Loucy (cell line): ENCODE measurements at regions not wholly inside any gene's neighbourhood (a gene's known extent, or its start where the extent isn't known, plus 50 kb on each side); places are given as distances from the start of the nearest gene placed in this dataset.

Experiments
- CTCF ChIP-seq: fragments of 200-600 bp; sonication (generic); conservative IDR thresholded peaks from 2 replicates; pipeline ENCODE4 v1.5.1; 2014; ENCODE audit warnings: mild to moderate bottlenecking, antibody characterized with exemption, low read length
- EZH2phosphoT487 ChIP-seq: fragments of 200-600 bp; IDR thresholded peaks from 2 replicates; pipeline ENCODE4 v1.6.1; 2018; ENCODE audit warnings: antibody characterized with exemption, mild to moderate bottlenecking, moderate library complexity, borderline replicate concordance

GRCh38 chr6:27168586-27169443 is 78.7 kb upstream of the PRSS16 start:
- no peak for TF ChIP-seq CTCF
- no peak for TF ChIP-seq EZH2phosphoT487
